Thoracic aorta (tissue), 2 donors: ENCODE measurements at regions not wholly inside any gene's neighbourhood (a gene's known extent, or its start where the extent isn't known, plus 50 kb on each side); places are given as distances from the start of the nearest gene placed in this dataset.

Experiments
- ATAC-seq: fragments of 150-250 bp; one replicate; pipeline ENCODE4 v1.8.0; 2017; ENCODE audit warnings: low read depth; ENCODE audit not compliant: insufficient number of reproducible peaks, low FRiP score
- DNase-seq: peaks from one replicate; pipeline ENCODE4 v3.0.0-alpha.2; 2020; ENCODE audit warnings: low spot score
- H3K27ac ChIP-seq, 2 donors: fragments of 200-600 bp; sonication (generic); 1 replicate in 1 of 2; 2 replicates in 1 of 2; pipeline ENCODE4 v1.5.1; 2016; ENCODE audit warnings: mild to moderate bottlenecking in 2 of 2, moderate library complexity in 2 of 2
- H3K27me3 ChIP-seq: fragments of 200-600 bp; sonication (generic); replicated peaks from 2 replicates; pipeline ENCODE4 v1.6.0; 2016; ENCODE audit warnings: mild to moderate bottlenecking; ENCODE audit not compliant: insufficient read depth
- H3K36me3 ChIP-seq: fragments of 200-600 bp; sonication (generic); one replicate; pipeline ENCODE4 v1.5.1; 2016
- H3K4me1 ChIP-seq, 2 donors: fragments of 200-600 bp; sonication (generic); 1 replicate in 1 of 2; 2 replicates in 1 of 2; pipeline versions ENCODE4 v1.5.1 to v1.6.0; 2016; ENCODE audit warnings: low read depth in 2 of 2, mild to moderate bottlenecking in 1 of 2; ENCODE audit not compliant: control insufficient read depth in 1 of 2
- H3K4me3 ChIP-seq: fragments of 200-600 bp; sonication (generic); 2 replicates; pipeline ENCODE4 v1.5.1; 2016; ENCODE audit warnings: mild to moderate bottlenecking
- H3K9me3 ChIP-seq: fragments of 200-600 bp; sonication (generic); 2 replicates; pipeline ENCODE4 v1.5.1; 2016
- CTCF ChIP-seq: fragments of 200-600 bp; sonication (generic); IDR thresholded peaks from one replicate; pipeline ENCODE4 v1.5.1; 2019; ENCODE audit warnings: antibody characterized with exemption

- DNase-seq (no peak), ATAC-seq (no peak)
- H3K36me3 ChIP-seq, result no peaks in the 10 kb centered on the region
- H3K27ac ChIP-seq, result no peak overlapping the region
- H3K9me3 ChIP-seq, result no peaks in the 10 kb centered on the region
- no peak overlapping the region for H3K4me3 ChIP-seq
- H3K27me3 ChIP-seq, result no peaks in the 10 kb centered on the region
- no peak for TF ChIP-seq CTCF
- H3K4me1 ChIP-seq, result no peaks in the 10 kb centered on the region
These were observed 413.0 kb downstream of the BMP2 start for GRCh38 chr20:7180256-7181045.

- no peak overlapping the region for H3K27ac ChIP-seq
- no peak for TF ChIP-seq CTCF
- no peaks in the 10 kb centered on the region for H3K27me3 ChIP-seq
- no peaks in the 10 kb centered on the region for H3K4me1 ChIP-seq
- no peak for DNase-seq
- no peak overlapping the region for H3K4me3 ChIP-seq
- no peaks in the 10 kb centered on the region for H3K9me3 ChIP-seq
- ATAC-seq, result no peak
- no peaks in the 10 kb centered on the region for H3K36me3 ChIP-seq
These were observed 421.7 kb downstream of the BMP2 start for GRCh38 chr20:7189231-7189630.

GRCh38 chr20:7193681-7194080 lies 426.2 kb downstream of the BMP2 start:
- no peak for DNase-seq
- no peak overlapping the region for H3K27ac ChIP-seq
- no peak for ATAC-seq
- no peaks in the 10 kb centered on the region for H3K27me3 ChIP-seq
- no peak for TF ChIP-seq CTCF
- no peak overlapping the region for H3K4me3 ChIP-seq
- no peaks in the 10 kb centered on the region for H3K4me1 ChIP-seq
- no peaks in the 10 kb centered on the region for H3K9me3 ChIP-seq
- H3K36me3 ChIP-seq, result no peaks in the 10 kb centered on the region

- no peak for TF ChIP-seq CTCF
- DNase-seq (no peak), ATAC-seq (no peak)
- no peak overlapping the region for H3K27ac ChIP-seq
- no peaks in the 10 kb centered on the region for H3K27me3 ChIP-seq
- no peaks in the 10 kb centered on the region for H3K4me1 ChIP-seq
- H3K36me3 ChIP-seq, result no peaks in the 10 kb centered on the region
- H3K9me3 ChIP-seq, result no peaks in the 10 kb centered on the region
- no peak overlapping the region for H3K4me3 ChIP-seq
These were observed 428.2 kb downstream of the BMP2 start for GRCh38 chr20:7195704-7196103.

- ATAC-seq (no peak), DNase-seq (no peak)
- Histone ChIP-seq H3K27me3 (no peaks in the 10 kb centered on the region), H3K9me3 (no peaks in the 10 kb centered on the region), H3K4me3 (no peak overlapping the region), H3K4me1 (no peaks in the 10 kb centered on the region), H3K27ac (no peak overlapping the region), H3K36me3 (no peaks in the 10 kb centered on the region)
- no peak for TF ChIP-seq CTCF
These were observed 429.0 kb downstream of the BMP2 start for GRCh38 chr20:7196481-7196880.
